PC-9 (cell line): ENCODE measurements at regions not wholly inside any gene's neighbourhood (a gene's known extent, or its start where the extent isn't known, plus 50 kb on each side); places are given as distances from the start of the nearest gene placed in this dataset.

Experiments
- EZH2 ChIP-seq: fragments of 200-600 bp; sonication (generic); IDR thresholded peaks from 2 replicates; pipeline ENCODE4 v1.8.0; 2017; ENCODE audit warnings: antibody characterized with exemption, low read depth
- TF ChIP-seq, protein P1 (sequence below): fragments of 200-600 bp; sonication (generic); conservative IDR thresholded peaks from 2 replicates; pipeline ENCODE4 v1.6.1; 2017; ENCODE audit warnings: mixed run types, antibody characterized with exemption, mild to moderate bottlenecking, moderate library complexity

DNA sequence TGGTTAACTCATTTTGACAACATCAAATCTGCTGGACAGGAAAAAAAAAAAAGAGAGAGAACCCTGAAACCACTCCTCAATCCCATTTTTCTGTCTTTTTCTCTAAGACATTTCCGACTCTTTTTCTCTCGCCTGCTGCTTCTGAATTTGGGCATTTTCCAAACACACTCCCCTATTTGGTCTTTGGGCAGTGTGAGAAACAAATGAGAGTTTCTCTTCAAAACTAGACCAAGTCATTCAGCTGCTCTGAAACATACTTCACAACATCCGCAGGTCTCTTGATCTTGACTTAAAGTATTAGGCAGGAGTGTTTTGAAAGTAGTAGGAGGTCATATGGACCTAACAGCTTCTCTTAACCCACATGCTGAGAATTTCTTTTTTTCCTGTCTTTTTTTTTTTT, 364.8 kb upstream of the ESRRG start:
- TF ChIP-seq, protein P1, sequence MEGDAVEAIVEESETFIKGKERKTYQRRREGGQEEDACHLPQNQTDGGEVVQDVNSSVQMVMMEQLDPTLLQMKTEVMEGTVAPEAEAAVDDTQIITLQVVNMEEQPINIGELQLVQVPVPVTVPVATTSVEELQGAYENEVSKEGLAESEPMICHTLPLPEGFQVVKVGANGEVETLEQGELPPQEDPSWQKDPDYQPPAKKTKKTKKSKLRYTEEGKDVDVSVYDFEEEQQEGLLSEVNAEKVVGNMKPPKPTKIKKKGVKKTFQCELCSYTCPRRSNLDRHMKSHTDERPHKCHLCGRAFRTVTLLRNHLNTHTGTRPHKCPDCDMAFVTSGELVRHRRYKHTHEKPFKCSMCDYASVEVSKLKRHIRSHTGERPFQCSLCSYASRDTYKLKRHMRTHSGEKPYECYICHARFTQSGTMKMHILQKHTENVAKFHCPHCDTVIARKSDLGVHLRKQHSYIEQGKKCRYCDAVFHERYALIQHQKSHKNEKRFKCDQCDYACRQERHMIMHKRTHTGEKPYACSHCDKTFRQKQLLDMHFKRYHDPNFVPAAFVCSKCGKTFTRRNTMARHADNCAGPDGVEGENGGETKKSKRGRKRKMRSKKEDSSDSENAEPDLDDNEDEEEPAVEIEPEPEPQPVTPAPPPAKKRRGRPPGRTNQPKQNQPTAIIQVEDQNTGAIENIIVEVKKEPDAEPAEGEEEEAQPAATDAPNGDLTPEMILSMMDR, result no peak
- no peak for TF ChIP-seq EZH2
